Uterus (tissue), 3 donors: ENCODE measurements at regions not wholly inside any gene's neighbourhood (a gene's known extent, or its start where the extent isn't known, plus 50 kb on each side); places are given as distances from the start of the nearest gene placed in this dataset.

ENCODE experiments used
- DNase-seq, 2 donors: peaks; one replicate each; pipeline ENCODE4 v3.0.0-alpha.2; 2019 to 2020
- H3K27ac ChIP-seq, 2 donors: fragments of 200-600 bp; sonication (generic); 1 replicate in 1 of 2; 2 replicates in 1 of 2; pipeline ENCODE4 v1.5.1; 2016 to 2018
- H3K27me3 ChIP-seq, 2 donors: fragments of 200-600 bp; sonication (generic); one replicate each; pipeline ENCODE4 v1.5.1; 2018 to 2019; ENCODE audit warnings: control low read depth in 1 of 2
- H3K36me3 ChIP-seq, 2 donors: fragments of 200-600 bp; sonication (generic); one replicate each; pipeline ENCODE4 v1.5.1; 2019; ENCODE audit warnings: control low read depth in 1 of 2
- H3K4me1 ChIP-seq, 2 donors: fragments of 200-600 bp; sonication (generic); one replicate each; pipeline ENCODE4 v1.5.1; 2018 to 2019; ENCODE audit warnings: control low read depth in 1 of 2
- H3K4me3 ChIP-seq, 2 donors: fragments of 200-600 bp; sonication (generic); 1 replicate in 1 of 2; 2 replicates in 1 of 2; pipeline ENCODE4 v1.5.1; 2018 to 2019; ENCODE audit warnings: mild to moderate bottlenecking in 1 of 2
- H3K9me3 ChIP-seq, 2 donors: fragments of 200-600 bp; sonication (generic); one replicate each; pipeline ENCODE4 v1.5.1; 2019; ENCODE audit warnings: control low read depth in 1 of 2
- POLR2A ChIP-seq, 2 donors: fragments of 450-650 bp; IDR thresholded peaks; one replicate each; pipeline ENCODE4 v1.6.1; 2016; ENCODE audit warnings: antibody characterized with exemption in 2 of 2, mild to moderate bottlenecking in 1 of 2, moderate library complexity in 1 of 2
- intact Hi-C: fragments of 100-400 bp; cut with DNase I; formaldehyde crosslinking; loops from one replicate; pipeline ENCODE4 v1.15.1; 2023; ENCODE audit warnings: low total_unique reads
- TF ChIP-seq, protein P1 (sequence below), 4 experiments: fragments of 200-600 bp in 2 of 4; fragments of 450-650 bp in 2 of 4; sonication (generic) in 2 of 4; IDR thresholded peaks; one replicate each; pipeline ENCODE4 v1.5.1; 2016 to 2019; ENCODE audit warnings: antibody characterized with exemption in 4 of 4, mild to moderate bottlenecking in 2 of 4, moderate library complexity in 1 of 4
- donor health status: DM: yes; HTN: yes; CAD: no.

DNA sequence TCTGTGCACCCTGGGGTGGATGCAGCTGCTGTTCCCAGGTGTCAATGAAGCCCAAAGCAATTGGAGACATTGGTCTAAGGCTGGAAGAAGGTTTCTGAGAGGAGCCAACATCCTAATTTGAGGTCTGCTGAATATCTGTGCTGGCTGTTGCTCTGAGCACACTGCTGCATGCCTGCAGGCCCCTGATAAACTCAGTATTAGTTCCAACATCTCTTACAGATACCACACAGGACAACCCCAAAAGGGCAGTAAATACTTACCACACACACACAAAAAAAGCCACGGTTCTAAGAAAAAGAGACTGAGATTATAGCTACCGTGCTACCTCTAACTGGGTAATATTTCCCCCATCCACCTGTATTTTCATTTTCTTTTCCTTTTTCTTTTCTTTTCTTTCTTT lies 164.3 kb upstream of the SOX4 start:
- Histone ChIP-seq H3K4me3 (no peak overlapping the region), H3K4me1 (no peaks in the 10 kb centered on the region), H3K27me3 (no peaks in the 10 kb centered on the region), H3K9me3 (no peaks in the 10 kb centered on the region), H3K27ac (no peak overlapping the region), H3K36me3 (no peaks in the 10 kb centered on the region)
- TF ChIP-seq POLR2A (IDR thresholded peaks at IDR 0.05), result no peak
- TF ChIP-seq, protein P1, sequence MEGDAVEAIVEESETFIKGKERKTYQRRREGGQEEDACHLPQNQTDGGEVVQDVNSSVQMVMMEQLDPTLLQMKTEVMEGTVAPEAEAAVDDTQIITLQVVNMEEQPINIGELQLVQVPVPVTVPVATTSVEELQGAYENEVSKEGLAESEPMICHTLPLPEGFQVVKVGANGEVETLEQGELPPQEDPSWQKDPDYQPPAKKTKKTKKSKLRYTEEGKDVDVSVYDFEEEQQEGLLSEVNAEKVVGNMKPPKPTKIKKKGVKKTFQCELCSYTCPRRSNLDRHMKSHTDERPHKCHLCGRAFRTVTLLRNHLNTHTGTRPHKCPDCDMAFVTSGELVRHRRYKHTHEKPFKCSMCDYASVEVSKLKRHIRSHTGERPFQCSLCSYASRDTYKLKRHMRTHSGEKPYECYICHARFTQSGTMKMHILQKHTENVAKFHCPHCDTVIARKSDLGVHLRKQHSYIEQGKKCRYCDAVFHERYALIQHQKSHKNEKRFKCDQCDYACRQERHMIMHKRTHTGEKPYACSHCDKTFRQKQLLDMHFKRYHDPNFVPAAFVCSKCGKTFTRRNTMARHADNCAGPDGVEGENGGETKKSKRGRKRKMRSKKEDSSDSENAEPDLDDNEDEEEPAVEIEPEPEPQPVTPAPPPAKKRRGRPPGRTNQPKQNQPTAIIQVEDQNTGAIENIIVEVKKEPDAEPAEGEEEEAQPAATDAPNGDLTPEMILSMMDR (IDR thresholded peaks at IDR 0.05), result no peak
- no peak for DNase-seq
- intact Hi-C loops, result no loop called here

DNA sequence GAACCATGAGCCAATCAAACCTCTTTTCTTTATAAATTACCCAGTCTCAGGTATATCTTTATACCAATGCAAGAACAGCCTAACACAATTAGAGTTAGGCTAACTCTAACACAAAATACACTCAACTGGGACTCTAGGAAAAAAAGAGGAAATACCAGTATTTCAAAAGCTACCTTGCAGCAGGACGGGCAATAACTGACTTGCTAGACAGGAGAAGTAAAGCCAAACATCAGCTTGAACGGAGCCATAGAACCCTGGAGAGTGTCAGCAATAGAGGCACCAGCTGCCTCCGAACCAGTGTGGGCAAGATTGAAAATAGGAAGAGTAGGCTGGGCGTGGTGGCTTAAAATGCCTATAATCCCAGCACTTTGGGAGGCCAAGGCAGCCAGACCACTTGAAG lies 162.0 kb upstream of the SOX4 start:
- TF ChIP-seq, protein P1 (IDR thresholded peaks at IDR 0.05), result no peak
- TF ChIP-seq POLR2A (IDR thresholded peaks at IDR 0.05), result no peak
- intact Hi-C loops, result no loop called here
- no peak for DNase-seq
- H3K9me3 ChIP-seq, result no peaks in the 10 kb centered on the region
- H3K36me3 ChIP-seq, result no peaks in the 10 kb centered on the region
- no peak overlapping the region for H3K4me3 ChIP-seq
- no peaks in the 10 kb centered on the region for H3K27me3 ChIP-seq
- no peak overlapping the region for H3K27ac ChIP-seq
- no peaks in the 10 kb centered on the region for H3K4me1 ChIP-seq

DNA sequence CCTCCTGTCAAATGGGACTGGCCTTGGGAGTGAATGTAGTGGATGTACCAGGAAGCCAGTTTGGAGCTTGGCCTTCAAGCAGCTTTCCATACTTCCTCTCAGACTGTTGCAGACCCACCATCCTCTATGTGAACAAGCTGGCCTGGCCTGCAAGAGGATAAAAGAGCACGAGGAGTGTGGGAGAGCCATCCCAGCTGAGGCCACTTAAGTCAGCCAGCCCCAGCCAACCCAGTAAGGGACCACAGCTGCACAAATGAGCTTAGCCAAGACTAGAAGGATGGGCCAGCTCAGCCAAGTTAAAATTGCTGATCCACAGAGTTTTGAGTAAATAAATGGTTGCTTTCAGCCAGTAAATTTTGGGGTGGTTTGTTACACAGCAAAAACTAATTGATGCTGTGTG lies 156.9 kb upstream of the SOX4 start:
- DNase-seq, result no peak
- Histone ChIP-seq H3K36me3 (no peaks in the 10 kb centered on the region), H3K4me1 (peaks cover 0 to 4% of the 10 kb centered on the region in 2 donors), H3K9me3 (no peaks in the 10 kb centered on the region), H3K27ac (no peak overlapping the region), H3K27me3 (no peaks in the 10 kb centered on the region), H3K4me3 (no peak overlapping the region)
- intact Hi-C loops, result no loop called here
- no peak for TF ChIP-seq POLR2A (IDR thresholded peaks at IDR 0.05)
- TF ChIP-seq, protein P1 (IDR thresholded peaks at IDR 0.05), result no peak

DNA sequence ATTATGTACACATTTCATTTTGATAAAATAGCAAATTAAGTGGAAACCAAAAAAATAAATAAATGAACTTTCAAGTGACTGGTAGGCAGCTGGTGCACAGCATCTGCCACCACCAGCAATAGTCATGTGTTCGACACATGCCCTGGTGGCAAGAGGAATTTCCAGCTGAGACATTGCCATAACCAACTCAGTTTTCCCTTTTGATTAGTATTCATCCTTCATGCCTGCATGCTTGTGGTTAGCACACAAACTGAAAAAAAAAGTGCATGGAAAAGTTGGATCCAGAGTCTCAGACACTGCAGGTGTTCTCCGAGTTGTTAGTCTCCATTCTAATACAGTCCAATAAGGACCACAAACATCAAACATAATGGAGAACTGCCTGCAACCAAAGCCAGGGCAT lies 156.0 kb upstream of the SOX4 start:
- no peak overlapping the region for H3K27ac ChIP-seq
- H3K36me3 ChIP-seq, result no peaks in the 10 kb centered on the region
- H3K4me1 ChIP-seq, result peaks cover 0 to 4% of the 10 kb centered on the region in 2 donors
- no peaks in the 10 kb centered on the region for H3K9me3 ChIP-seq
- TF ChIP-seq, protein P1 (IDR thresholded peaks at IDR 0.05), result no peak
- TF ChIP-seq POLR2A (IDR thresholded peaks at IDR 0.05), result no peak
- H3K4me3 ChIP-seq, result no peak overlapping the region
- no peaks in the 10 kb centered on the region for H3K27me3 ChIP-seq
- intact Hi-C loops, result no loop called here
- no peak for DNase-seq

DNA sequence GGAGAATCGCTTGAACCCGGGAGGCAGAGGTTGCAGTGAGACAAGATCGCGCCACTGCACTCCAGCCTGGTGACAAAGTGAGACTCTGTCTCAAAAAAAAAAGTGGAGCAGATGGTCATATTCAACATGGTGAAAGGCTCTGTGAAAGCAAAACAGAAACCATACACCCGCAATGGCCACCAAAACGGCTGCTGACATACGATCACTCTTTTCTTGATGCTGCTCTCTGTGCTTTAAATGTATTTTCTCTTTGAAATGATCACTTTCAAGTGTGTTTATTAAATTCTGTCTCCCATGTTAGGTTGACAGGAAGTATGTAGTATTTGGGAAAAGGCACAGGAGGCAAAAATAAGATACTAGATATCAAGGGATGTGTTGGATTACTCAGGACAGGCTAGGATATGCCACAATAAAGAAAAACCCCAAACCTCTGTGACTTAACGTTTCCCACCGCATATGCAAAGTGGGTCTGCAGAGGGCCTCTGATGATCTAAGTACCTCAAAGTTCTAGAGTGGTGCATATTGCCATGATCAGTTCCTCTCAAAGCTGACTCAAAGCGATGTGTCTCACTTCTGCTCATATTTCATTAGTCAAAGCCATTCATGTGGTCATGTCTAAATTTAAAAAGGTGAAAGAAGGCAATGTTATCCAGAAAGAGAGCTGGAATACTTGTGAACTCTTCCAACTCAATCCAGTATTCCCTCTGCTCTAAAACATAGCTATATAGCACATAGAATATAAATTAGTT lies 155.1 kb upstream of the SOX4 start:
- DNase-seq, result no peak
- H3K4me3 ChIP-seq, result no peak overlapping the region
- no peaks in the 10 kb centered on the region for H3K9me3 ChIP-seq
- no peaks in the 10 kb centered on the region for H3K36me3 ChIP-seq
- no peaks in the 10 kb centered on the region for H3K27me3 ChIP-seq
- intact Hi-C loops, result no loop called here
- peaks cover 0 to 4% of the 10 kb centered on the region in 2 donors for H3K4me1 ChIP-seq
- peak overlapping the region in 1 of 2 donors; percentile 43 for H3K27ac ChIP-seq
- TF ChIP-seq, protein P1 (IDR thresholded peaks at IDR 0.05), result no peak
- no peak for TF ChIP-seq POLR2A (IDR thresholded peaks at IDR 0.05)
